ENCODE measurements at regions not wholly inside any gene's neighbourhood (a gene's known extent, or its start where the extent isn't known, plus 50 kb on each side); places are given as distances from the start of the nearest gene placed in this dataset.
A peak's percentile ranks its signal among the peaks of the same experiment; 100 is the strongest.

DNA sequence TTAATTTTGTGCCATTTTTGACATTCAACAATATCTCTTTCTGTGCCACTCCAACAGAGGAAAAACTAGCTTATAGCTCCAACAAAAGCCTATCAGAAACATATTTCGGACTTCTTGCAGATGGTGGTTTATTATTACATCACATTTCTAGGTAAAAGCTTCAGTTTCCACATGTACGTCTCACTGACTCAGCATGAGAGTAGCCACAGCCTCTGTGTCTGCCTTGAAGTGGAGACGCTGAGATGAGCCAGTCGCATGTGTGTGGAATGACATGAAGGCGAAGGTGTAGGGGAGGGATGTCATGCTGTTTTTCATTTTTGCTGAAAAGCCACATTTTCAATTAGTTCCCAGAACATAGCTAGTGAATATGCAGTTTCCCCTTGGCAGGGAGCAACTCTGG is 598.6 kb downstream of the EFNB2 start:
- DNase-seq (ENCODE audit: low spot score) = no peak

DNA sequence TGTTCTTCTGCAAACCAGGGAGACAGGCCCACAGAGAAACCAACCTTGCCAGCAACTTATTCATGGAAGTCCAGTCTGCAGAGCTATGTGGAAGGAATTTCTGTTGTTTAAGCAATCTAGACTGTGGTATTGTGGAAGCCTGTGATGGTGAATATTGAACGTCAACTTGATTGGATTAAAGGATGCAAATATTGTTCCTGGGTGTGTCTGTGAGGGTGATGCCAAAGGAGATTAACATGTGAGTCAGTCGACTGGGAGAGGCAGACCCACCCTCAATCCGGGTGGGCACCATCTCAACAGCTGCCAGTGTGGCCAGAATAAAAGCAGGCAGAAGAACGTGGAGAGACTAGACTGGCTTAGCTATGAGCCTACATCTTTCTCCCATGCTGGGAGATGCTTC is 606.0 kb downstream of the EFNB2 start:
- DNase-seq (ENCODE audit: low spot score) = no peak

DNA sequence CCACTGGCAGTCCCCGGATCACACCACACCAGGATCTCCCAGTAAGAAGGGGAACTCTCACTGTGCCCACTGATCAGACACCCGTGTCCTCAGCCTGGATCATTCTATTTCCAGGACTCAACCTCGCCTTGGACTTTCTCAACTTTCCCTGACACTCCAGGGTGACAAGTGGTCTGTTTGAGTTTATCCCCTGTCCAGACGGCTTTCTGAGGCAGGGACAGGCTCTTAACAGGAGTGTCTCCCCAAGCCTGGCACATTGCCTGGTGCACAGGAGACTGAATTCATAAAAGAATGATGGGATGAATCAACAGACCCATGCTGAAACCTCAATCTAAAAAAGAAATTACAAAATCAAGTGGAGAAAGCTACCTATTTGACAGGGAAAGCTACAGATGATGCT is 606.6 kb downstream of the EFNB2 start:
- DNase-seq (ENCODE audit: low spot score) = no peak

DNA sequence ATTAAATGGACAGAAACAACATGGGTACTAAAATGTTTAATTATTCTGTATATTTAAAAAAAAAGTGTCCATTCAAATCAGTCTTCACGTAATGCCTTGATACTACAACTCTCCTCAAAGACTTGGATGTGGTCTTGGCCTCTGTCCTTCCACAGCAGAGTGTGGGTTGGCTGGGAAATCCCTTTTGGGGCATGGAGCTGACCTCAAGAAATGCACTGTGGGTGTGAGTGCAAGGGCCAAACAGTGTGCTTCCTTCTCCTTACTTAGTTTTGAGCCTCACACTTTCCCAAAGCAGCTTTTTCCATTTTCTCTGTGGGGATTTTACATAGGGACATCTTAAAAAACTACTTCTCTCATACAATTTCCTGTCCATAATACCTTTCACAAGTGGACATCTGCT is 607.4 kb downstream of the EFNB2 start:
- DNase-seq (ENCODE audit: low spot score) = no peak

DNA sequence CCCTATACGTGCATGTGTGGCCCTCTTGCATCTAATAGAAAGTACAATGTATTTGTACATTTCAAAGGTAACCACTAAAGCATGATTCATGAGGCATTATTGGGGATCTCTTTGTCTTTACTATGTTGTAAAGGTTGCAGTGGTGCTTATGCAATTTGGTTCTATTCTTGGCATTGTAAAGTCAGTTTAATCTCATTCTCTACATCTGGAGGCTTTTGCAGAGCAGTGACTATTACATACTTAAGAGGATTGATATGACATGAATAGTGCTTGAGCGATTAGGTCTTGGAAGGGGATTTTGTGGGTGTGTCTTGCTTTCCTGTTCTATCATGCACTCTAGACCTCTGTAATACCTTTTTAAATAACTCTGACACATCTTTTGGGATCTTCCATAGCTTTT is 610.0 kb downstream of the EFNB2 start:
- DNase-seq (ENCODE audit: low spot score) = peak; percentile 95

DNA sequence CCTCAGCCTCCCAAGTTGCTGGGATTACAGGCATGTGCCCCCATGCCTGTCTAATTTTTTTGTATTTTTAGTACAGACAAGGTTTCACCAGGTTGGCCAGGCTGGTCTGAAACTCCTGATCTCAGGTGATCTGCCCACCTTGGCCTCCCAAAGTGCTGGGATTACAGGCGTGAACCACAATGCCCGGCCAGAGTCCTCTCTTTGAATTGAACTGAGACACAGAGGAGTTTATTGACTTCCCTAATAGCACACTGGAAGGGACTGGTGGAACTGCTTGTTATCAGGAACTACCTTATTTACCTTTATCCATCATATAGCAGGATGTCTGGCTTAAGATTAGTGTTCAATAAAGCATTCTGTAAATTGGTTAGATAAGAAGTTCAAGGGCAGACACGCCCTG is 613.8 kb downstream of the EFNB2 start:
- no peak for DNase-seq (ENCODE audit: low spot score)

DNA sequence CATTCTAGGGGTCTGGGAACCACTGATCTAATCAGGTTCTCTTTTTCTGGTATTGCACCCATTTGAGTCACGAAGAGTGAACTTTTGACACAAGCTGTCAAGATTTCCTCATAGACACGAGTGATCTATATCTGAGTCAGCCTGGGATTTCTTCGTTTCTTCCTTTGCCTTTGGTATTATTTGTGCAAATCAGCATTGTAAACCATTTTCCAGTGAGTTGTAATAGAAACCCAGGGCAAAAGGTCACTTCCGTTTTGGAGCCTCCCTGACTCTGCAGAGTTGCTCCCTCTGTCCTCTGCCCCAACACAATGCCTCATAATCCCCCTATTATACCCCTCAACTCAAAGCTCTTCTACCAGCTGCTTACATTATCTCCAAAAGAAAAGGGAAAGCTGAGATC is 615.1 kb downstream of the EFNB2 start:
- no peak for DNase-seq (ENCODE audit: low spot score)

DNA sequence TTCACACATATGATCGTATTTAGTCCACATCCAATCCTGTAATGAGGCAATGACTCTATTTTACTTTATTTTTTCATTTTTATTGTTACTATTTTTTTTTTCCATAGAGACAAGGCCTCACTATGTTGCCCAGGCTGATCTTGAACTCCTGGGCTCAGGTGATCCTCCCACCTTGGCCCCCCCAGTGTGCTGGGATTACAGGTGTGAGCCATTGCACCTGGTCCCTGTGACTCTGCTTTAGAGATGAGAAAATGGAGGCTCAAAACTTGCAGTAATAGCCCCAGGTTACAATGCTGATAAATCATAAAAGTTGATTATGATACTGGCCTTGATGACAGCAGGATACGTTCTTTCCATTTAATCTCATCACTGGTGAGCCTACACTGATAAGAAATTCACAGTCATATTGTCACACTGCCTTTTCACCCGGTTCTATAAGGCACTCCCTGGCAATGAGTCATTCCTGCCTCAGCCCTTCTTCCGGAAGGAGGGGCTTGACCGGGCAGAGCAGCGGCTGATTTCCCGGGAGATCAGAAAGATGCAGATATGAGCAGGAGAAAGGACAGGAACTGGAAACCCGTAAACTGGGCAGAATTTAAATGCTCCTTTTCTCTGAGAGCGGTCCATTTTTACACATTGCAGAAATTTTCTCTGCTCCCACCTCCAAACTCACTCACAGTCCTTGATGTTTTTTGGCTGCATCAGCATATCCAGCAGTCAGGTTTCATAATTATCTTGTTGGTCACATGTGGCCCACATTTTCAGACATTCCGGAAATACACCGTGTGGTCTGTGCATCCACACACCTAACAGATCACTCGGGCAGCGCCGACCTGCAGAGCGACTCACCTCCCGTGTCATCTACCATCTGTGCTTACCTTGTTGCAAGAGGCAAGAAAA is 616.4 kb downstream of the EFNB2 start:
- DNase-seq (ENCODE audit: low spot score) = peak; percentile 88

DNA sequence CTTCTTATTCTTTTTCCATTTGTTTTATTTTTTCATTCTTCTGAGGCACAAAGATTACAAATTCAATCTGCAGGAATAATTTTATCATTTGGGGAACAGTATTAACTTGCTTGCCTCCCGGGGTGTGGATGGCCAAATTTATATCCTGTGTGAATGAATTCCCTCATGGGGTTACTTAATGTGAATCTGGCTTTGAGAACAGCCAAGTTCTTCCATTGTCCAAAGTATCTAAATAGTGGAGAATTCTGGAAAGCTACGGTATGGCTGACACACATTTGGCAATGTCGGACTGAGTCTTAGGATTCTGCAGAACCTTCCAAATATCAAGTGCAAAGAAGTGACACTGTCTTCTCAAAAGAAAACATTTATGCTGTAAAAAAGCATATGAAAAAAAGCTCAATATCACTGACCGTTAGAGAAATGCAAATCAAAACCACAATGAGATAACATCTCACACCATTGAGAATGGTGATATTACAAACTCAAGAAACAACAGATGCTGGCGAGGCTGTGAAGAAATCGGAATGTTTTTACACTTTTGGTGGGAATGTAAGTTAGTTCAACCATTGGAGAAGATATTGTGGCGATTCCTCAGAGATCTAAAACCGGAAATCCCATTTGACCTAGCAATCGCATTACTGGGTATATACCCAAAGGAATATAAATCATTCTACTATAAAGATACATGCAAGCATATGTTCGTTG is 620.2 kb downstream of the EFNB2 start:
- no peak for DNase-seq (ENCODE audit: low spot score)

DNA sequence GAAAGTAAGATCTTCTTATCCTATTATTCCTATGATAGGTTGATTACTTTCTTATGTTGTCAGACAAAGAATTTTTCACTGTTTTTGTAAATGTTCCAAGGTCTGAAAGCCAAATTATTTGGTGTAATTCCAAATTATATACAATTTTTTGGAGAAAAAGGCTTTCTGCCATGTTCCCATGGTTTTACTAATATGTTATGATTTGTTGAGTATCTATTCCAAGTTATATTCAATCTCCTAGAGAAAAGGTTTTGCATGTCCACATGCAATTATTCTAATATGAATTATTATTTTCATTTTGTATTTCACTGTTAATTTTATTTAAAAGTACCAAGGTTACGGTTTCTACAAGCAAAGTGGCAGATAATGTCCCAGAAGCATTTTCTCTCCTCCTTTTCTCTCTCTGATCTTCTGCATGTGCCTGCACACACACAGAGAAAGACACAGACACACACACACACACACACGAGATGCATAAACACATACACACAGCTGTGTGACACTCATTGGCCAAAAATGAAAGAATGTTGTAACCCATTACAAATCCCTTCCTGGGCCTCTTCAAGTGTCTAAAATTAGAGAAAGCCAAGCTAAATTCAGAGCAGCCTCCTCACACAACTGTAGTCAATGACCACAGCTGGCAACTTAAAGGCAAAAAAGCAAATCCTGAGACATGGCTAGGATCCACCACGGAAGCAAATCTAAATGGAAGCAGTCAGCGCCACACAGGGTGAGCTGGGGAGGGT is 621.0 kb downstream of the EFNB2 start:
- peak; percentile 39 for DNase-seq (ENCODE audit: low spot score)

DNA sequence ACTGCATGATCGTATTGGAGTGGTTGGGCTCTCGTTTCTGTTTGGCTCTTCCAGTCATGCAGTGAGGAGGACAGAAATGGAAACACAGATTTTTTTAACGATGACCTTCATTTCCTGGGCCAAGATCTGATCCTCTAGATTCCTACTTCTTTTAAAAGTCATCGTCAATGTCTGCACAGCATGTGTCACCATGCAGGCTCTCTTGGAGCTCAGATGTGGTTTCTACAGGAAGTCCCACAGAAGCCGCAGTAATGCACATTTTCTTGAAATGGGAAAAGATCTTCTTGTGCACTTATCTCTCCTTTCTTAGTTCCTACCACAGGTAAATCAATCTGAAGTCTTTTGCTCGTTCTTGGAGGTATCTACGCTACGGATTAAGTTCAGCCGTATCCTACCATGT is 626.9 kb downstream of the EFNB2 start:
- no peak for DNase-seq (ENCODE audit: low spot score)

DNA sequence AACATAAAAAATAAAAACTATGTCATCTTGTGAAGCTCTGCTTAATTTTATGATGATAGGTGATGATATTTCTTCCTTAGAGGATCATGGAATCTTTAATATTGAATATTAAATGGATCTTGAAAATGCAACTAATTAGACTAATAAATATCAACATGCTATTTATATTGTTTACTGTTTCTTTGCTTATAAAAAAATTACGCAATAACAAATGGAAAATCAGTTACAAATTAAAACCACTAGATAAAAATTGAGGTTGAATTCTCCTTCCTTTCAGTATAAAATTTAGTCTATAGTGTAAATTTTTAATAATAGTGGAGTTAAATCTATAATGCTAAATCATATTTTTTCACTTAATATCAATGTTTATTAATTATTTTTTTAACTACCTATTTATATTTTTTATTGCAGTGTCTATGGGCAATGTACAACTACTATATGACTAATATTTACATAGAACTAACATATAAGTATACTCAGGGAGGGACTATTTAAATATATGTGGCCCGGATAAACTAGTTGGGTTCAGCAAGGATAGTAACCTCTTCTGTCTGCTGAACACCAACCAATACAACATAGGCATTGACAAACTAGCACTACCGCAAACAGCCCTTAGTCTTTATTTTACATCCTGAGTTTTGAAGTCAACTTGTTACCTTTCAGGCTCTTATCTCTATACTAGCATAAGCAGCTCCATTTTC is 628.0 kb downstream of the EFNB2 start:
- DNase-seq (ENCODE audit: low spot score) = no peak

DNA sequence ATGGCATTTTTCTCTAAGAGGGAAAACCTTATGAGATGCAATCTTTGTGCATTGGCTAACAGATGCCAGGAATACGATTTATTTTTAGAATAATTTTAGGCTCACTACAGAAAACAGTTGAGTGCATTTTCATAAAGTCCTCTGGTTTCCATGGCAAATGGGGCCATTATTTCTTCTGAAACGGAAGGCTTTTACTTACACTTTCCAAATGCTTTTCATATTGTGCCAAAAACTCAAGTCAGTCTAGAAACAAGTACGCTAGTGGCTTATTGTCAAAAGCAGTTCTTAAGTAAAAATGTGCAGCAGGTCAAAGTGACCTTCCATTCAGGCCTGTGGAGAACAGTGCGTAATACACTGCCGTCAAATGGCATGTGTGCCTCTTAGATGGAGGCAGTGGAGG is 628.7 kb downstream of the EFNB2 start:
- DNase-seq (ENCODE audit: low spot score) = no peak

DNA sequence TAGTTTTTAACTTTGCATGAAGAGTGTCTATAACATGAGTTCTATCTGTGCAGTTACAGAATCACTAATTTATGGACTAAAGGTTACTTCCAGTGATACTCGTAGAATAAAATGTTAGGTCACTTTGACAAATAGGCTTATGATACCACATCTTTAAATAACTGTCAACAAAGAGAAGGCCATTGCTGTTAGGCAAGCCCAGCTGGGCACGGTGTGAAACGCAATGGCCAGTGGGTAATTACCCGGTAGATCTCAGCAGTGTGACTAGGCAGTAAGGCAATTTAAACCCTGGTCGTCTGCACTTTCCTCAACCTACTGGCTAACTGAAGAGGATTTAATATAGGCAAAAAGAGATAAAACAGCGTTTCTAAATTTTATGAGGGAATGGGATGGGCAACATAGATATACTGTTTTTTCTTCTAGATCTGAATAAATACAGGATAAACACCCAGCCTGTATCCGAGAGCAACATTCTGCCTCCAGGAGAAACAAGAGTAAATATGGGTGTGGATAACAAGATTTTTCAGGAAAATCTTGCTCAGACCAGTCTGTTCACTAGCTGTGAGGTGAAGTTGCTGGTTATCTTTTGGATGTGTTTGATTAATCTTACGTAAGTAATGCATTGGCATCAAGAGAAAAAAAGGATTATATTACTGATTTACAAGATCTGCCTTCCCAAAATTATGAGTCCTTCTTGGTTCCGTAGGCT is 631.3 kb downstream of the EFNB2 start:
- DNase-seq (ENCODE audit: low spot score) = no peak

DNA sequence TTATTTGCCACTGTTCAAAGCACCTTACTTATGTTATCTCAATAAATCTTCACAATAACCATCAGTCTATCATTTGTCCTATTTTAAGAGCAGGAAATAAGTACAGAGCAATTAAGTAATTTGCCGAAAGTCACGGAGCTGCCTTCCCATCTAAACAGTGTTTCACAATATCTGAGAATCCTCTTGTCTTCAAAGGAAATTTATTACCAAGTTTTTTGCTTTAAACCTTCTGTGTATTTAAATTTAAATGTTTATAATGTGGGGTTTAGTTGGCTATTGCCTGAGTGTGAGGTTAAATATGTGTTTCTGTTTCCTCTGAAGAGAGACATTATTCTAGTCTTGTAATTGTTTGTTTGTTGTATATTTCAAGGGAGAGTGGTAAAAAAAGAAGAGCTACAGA is 633.1 kb downstream of the EFNB2 start:
- no peak for DNase-seq (ENCODE audit: low spot score)

DNA sequence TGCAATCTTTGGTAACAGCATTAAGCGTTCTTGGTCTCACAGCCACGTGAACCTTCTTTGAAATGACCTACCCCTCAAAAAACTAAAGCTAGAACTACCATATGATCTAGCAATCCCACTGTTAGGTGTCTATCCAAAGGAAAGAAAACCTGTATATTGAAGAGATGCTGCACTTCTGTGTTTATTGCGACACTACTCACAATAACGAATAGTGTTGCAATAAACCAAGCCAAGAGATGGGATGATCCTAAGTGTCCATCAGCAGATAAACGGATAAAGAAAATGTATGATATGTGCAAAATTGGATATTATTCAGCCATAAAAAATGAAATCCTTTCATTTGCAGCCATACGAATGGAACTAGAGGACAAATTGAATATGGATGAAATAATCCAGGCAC is 637.9 kb downstream of the EFNB2 start:
- no peak for DNase-seq (ENCODE audit: low spot score)

DNA sequence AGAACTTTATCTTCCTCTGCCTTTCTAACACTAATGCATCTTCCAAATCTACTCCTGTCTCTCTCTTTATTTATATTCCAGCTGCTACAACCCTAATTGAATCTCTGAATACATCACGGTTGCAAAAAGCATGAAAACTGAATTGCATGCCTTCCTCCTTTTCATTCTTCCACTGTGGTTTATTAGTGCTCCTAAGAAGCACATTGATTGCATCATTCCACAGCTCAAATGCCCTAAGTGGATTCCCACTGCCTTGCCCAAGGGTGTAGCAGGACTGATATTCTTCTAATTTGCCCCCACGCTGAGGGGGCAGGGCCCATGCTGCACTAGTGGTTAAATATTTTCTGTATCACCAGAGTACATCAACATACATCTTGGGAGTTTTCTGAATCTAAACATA is 640.8 kb downstream of the EFNB2 start:
- no peak for DNase-seq (ENCODE audit: low spot score)

DNA sequence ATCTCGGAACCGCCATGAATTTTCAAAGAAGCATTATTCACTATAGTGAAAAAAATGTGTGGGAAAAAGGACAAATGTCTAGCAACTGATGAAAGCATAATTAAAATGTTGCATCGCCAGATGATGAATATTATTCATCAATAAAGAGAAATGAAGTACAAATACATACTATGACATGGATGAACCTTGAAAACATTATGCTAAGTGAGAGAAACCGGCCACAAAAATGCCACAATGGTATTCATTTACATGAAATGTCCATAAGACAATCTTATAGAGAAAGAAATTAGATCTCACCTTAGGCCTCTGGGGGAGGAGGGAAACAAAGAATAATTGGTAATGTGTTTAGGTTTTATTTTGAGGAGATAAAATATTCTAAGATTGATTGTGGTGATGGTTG is 645.0 kb downstream of the EFNB2 start:
- DNase-seq (ENCODE audit: low spot score) = no peak

DNA sequence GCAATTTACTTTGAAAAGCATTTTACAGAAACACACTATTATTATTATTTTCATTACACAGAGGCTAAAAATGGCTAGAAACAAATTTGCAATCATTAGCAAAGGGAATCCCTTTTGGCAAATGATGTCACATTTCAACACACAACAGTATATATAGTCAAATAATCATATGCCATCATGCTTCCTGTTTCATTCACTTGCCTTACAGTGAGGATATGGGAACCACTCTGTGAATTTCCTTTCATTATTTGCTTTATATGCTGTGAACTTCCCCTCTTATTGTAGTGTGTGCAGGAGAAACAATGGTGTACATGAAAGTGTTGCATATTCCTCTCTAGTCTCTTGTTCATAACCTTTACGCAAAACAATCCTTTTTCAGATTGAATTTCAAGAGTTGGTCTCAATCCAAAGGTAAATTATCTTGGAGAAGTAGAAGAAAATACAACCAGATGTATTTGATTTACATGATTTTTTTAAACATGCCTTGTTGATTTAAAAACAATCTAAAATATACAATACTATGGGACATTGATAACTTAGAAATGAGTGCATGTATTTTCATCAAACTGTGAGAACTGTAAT is 657.3 kb downstream of the EFNB2 start:
- DNase-seq (ENCODE audit: low spot score) = peak; percentile 19

DNA sequence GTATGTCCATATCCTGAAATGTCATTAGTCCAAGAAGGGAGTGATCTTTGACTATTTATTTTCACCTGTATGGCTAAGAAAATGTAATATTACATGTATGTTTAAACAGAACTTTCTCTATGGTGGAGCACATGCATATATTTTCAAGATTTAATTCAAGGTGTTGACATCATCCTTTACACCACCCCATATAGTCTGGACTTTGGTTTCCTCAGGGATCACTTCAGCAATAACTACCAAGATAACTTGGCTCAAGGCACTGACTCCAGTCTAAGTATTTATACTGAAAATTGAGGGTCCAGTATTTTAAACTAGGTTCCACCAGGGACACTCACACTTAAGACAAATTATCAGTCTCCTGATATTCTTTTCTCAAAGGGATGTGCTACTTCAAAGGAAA is 660.6 kb downstream of the EFNB2 start:
- no peak for DNase-seq (ENCODE audit: low spot score)

DNA sequence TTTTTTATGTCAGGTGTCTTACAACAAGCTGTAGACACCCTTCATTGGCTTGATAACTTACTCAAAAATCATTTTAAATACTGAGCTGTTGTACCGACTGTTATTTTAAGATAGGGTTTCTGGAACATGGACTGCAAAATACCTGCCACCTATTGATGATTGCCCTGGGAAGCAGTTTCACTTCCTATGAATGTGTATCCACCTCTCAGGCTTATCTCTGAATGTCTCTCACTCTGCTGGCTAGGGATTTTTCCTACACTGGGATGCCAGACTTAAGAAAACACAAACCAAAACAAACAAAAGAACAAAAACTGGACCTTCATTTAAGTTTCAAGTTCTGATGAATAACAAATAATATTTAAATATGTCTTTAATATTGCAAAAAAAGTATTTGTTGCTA is 663.7 kb downstream of the EFNB2 start:
- DNase-seq (ENCODE audit: low spot score) = no peak
